ENCODE measurements at regions not wholly inside any gene's neighbourhood (a gene's known extent, or its start where the extent isn't known, plus 50 kb on each side); places are given as distances from the start of the nearest gene placed in this dataset.

GRCh38 chr9:80144856-80145255 is 573.1 kb downstream of the TLE4 start:
- no peak for DNase-seq (ENCODE audit: insufficient read length, low spot score)
- FAIRE-seq = no peak

- FAIRE-seq = no peak
Observed at GRCh38 chr9:80144406-80144805, 572.6 kb downstream of the TLE4 start.

GRCh38 chr9:80143899-80144298 is 572.1 kb downstream of the TLE4 start:
- no peak for DNase-seq (ENCODE audit: insufficient read length, low spot score)
- FAIRE-seq = no peak

More at GRCh38 chr9:80144406-80144805, 572.6 kb downstream of the TLE4 start:
- DNase-seq (ENCODE audit: insufficient read length, low spot score) = no peak

GRCh38 chr9:80134487-80134886 is 562.7 kb downstream of the TLE4 start:
- FAIRE-seq = no peak
- DNase-seq (ENCODE audit: insufficient read length, low spot score) = no peak

- FAIRE-seq = no peak
- DNase-seq (ENCODE audit: insufficient read length, low spot score) = no peak
Observed at GRCh38 chr9:80131627-80132026, 559.9 kb downstream of the TLE4 start.

GRCh38 chr9:80127920-80128319 is 556.2 kb downstream of the TLE4 start:
- FAIRE-seq (no peak), DNase-seq (ENCODE audit: insufficient read length, low spot score) (no peak)

GRCh38 chr9:80125731-80126264 is 554.0 kb downstream of the TLE4 start:
- DNase-seq (ENCODE audit: insufficient read length, low spot score) (no peak), FAIRE-seq (no peak)

GRCh38 chr9:80117031-80117430 is 545.3 kb downstream of the TLE4 start:
- DNase-seq (ENCODE audit: insufficient read length, low spot score) (no peak), FAIRE-seq (no peak)

- no peak for DNase-seq (ENCODE audit: insufficient read length, low spot score)
- no peak for FAIRE-seq
Observed at GRCh38 chr9:80114241-80114640, 542.5 kb downstream of the TLE4 start.

GRCh38 chr9:80107931-80108660 is 536.3 kb downstream of the TLE4 start:
- no peak for DNase-seq (ENCODE audit: insufficient read length, low spot score)
- FAIRE-seq = no peak

- FAIRE-seq (no peak), DNase-seq (ENCODE audit: insufficient read length, low spot score) (no peak)
Observed at GRCh38 chr9:80097476-80097875, 525.7 kb downstream of the TLE4 start.

GRCh38 chr9:80094176-80094771 is 522.5 kb downstream of the TLE4 start:
- no peak for DNase-seq (ENCODE audit: insufficient read length, low spot score)
- no peak for FAIRE-seq

- FAIRE-seq (no peak), DNase-seq (ENCODE audit: insufficient read length, low spot score) (no peak)
Observed at GRCh38 chr9:80093695-80094094, 521.9 kb downstream of the TLE4 start.

GRCh38 chr9:80091526-80091925 is 519.8 kb downstream of the TLE4 start:
- FAIRE-seq (no peak), DNase-seq (ENCODE audit: insufficient read length, low spot score) (no peak)

GRCh38 chr9:80090317-80090716 is 518.6 kb downstream of the TLE4 start:
- no peak for DNase-seq (ENCODE audit: insufficient read length, low spot score)
- FAIRE-seq = no peak

GRCh38 chr9:80086822-80087345 is 515.1 kb downstream of the TLE4 start:
- DNase-seq (ENCODE audit: insufficient read length, low spot score) = no peak
- no peak for FAIRE-seq

- FAIRE-seq (no peak), DNase-seq (ENCODE audit: insufficient read length, low spot score) (no peak)
Observed at GRCh38 chr9:80086386-80086785, 514.6 kb downstream of the TLE4 start.

- DNase-seq (ENCODE audit: insufficient read length, low spot score) (no peak), FAIRE-seq (no peak)
Observed at GRCh38 chr9:80085668-80086067, 513.9 kb downstream of the TLE4 start.

- FAIRE-seq (peak; percentile 4), DNase-seq (ENCODE audit: insufficient read length, low spot score) (no peak)
Observed at GRCh38 chr9:80082213-80082612, 510.4 kb downstream of the TLE4 start.

- DNase-seq (ENCODE audit: insufficient read length, low spot score) = no peak
- no peak for FAIRE-seq
Observed at GRCh38 chr9:80078826-80079225, 507.1 kb downstream of the TLE4 start.

GRCh38 chr9:80077059-80077458 is 505.3 kb downstream of the TLE4 start:
- DNase-seq (ENCODE audit: insufficient read length, low spot score) (no peak), FAIRE-seq (no peak)

GRCh38 chr9:80076162-80076561 is 504.4 kb downstream of the TLE4 start:
- DNase-seq (ENCODE audit: insufficient read length, low spot score) (no peak), FAIRE-seq (no peak)
